Prostate gland (tissue), 2 donors: ENCODE measurements at regions not wholly inside any gene's neighbourhood (a gene's known extent, or its start where the extent isn't known, plus 50 kb on each side); places are given as distances from the start of the nearest gene placed in this dataset.

ENCODE experiments used
- POLR2A ChIP-seq: fragments of 450-650 bp; IDR thresholded peaks from one replicate; pipeline ENCODE4 v1.6.1; 2016; ENCODE audit warnings: antibody characterized with exemption, mild to moderate bottlenecking
- POLR2AphosphoS5 ChIP-seq: sonication (generic); formaldehyde crosslinking; IDR thresholded peaks from one replicate; pipeline ENCODE4 v1.6.1; 2017; ENCODE audit warnings: antibody characterized with exemption
- TF ChIP-seq, protein P1 (sequence below), 4 experiments: fragments of 200-600 bp in 2 of 4; fragments of 450-650 bp in 2 of 4; sonication (generic) in 2 of 4; IDR thresholded peaks; 1 replicate in 3 of 4; 2 replicates in 1 of 4; pipeline ENCODE4 v1.5.1; 2016 to 2019; ENCODE audit warnings: antibody characterized with exemption in 4 of 4, mild to moderate bottlenecking in 2 of 4, moderate library complexity in 2 of 4

DNA sequence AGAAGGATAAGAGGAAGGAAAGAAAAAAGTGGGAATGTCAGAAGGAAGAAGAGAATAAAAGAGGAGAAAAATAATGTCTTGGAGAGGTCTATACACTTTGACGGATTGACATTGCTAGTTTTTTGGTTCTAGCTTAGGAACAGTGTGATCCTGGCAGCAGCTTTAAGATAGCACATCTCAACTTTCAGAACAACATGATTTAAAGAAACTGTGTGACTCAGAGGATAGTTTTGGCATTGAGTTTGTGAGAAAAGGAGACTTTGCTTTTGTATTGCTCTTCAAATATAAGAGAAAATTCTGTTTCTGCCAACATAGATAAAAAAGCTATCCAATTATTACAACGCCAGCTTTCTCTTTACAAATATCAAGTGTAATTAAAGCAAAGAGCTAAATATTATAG lies 260.7 kb upstream of the ARRDC3 start:
- TF ChIP-seq, protein P1, sequence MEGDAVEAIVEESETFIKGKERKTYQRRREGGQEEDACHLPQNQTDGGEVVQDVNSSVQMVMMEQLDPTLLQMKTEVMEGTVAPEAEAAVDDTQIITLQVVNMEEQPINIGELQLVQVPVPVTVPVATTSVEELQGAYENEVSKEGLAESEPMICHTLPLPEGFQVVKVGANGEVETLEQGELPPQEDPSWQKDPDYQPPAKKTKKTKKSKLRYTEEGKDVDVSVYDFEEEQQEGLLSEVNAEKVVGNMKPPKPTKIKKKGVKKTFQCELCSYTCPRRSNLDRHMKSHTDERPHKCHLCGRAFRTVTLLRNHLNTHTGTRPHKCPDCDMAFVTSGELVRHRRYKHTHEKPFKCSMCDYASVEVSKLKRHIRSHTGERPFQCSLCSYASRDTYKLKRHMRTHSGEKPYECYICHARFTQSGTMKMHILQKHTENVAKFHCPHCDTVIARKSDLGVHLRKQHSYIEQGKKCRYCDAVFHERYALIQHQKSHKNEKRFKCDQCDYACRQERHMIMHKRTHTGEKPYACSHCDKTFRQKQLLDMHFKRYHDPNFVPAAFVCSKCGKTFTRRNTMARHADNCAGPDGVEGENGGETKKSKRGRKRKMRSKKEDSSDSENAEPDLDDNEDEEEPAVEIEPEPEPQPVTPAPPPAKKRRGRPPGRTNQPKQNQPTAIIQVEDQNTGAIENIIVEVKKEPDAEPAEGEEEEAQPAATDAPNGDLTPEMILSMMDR (IDR thresholded peaks at IDR 0.05), result no peak
- TF ChIP-seq POLR2A (no peak), POLR2AphosphoS5 (no peak)
